ENCODE measurements at regions not wholly inside any gene's neighbourhood (a gene's known extent, or its start where the extent isn't known, plus 50 kb on each side); places are given as distances from the start of the nearest gene placed in this dataset.
"Not testable (repeated sequence)": the region's sequence is repeated elsewhere in the genome, so short reads cannot be mapped to it uniquely, and the experiment has no call there.

GRCh38 chr21:6363591-6363990 lies 4157.8 kb upstream of the TPTE start:
- not testable (repeated sequence) for DNase-seq

DNA sequence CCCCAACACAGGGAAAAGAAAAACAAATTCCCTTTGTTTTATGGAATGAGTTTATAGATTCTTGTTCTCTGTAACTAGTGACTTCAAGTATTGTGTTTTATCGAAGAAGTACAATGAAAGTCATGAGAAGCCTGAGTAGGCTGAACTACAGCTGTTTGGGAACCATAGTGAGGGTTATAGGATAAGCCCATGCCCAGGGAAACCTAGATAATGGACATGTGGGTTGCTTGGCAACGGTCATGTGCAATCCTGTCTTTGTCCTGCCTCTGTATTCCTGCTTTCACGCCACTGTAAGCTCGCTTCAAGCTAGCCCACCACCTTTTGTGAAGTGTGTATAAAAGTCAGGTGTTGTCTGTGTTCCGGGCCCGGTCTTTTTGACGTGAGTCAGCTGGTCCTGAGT lies 4152.6 kb upstream of the TPTE start:
- not testable (repeated sequence) for DNase-seq

- DNase-seq = not testable (repeated sequence)
Observed at GRCh38 chr21:6373253-6373652, 4148.1 kb upstream of the TPTE start.

DNA sequence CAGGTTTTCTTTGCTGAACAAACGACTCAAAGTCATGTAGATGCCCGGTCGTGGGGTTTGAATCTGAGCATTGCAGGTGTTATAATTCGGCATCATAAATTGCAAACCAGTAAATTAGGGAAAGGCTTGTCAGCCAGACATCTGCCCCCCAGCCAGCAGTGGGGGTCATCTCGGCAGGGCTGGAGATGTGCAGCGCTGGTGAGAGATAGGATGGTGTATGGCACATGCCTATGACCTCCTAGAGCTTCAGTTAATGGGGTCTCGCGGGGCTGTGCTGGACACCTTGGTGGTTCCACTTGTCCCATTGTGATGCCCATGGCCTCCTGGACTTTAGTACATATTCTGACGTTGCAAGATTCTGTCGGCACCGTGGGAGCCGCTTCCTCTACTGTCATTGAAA lies 4147.2 kb upstream of the TPTE start:
- DNase-seq = peak in 1 of 2 experiments; percentile 2

DNA sequence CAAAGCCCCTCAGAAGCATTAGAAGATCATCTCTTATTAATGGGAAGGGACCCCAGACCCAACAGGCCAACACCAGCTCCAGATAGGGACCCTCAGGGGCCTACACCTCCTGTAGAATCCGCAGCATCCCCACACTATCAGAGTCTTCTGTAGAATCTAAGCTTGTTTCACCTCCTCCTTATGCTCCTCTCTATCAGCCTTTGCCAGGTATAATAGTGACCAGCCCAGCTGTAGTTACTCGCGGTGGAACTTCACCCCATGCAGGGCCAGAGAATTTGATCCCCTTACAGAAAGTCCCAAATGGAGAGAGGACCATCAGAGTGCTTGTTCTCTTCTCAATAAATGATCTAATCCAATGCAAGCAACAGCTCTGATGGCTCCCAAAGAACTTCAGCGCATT lies 4146.5 kb upstream of the TPTE start:
- DNase-seq = not testable (repeated sequence)

DNA sequence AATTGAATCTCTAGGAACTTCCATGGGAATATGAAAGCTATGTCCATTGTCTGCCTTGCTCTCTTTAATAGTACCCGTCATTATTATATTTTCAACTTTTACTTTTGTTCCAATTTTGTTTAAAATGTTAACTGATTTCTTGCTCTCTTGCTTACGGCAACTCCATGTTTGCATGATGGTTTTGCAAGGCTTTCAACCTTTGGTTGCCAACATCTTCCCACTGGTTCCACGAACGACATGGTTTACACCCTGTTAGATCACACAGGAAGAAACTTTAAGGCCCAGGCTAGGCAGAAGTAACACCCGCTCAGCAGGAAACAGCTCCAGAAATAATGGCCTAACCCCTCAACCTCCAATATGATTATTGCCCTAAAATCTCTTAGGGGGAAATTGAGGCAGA lies 4145.6 kb upstream of the TPTE start:
- not testable (repeated sequence) for DNase-seq

DNA sequence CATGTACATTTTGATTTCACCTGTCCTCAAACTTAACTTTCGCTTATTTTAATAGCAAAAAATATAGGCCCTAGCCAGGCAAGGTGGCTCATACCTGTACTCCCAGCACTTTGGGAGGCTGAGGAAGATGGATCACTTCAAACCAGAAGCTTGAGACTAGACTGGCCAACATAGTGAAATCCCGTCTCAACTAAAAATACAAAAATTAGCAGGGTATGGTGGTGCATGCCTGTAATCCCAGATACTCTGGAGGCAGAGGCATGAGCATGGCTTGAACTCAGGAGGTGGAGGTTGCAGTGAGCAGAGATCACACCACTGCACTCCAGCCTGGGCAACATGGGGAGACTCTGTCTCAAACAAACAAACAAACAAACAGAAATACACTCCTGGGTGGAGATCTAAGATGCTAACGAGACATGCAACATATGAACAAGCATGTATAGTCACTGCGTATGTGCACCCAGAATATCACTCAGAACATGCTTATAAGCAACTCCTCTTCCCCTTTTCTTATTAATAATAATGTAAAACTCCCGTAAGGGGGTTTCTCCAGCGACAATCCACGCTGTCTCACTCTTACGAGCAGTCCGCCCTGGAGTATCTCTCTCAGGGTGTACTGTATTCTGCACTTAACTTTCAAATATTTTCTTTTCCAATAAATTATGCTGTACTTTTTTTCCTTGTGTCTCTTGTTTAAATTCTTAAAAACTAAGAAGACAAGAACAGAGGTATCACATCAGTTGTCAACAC lies 4144.9 kb upstream of the TPTE start:
- DNase-seq = not testable (repeated sequence)

All from activated CD4-positive, alpha-beta T cell treated with anti-CD3 and anti-CD28 coated beads, Interleukin-2, amount 50 U/mL, for 4 hours (primary cell).